TTC549 (cell line): ENCODE measurements at regions not wholly inside any gene's neighbourhood (a gene's known extent, or its start where the extent isn't known, plus 50 kb on each side); places are given as distances from the start of the nearest gene placed in this dataset.

Experiments used
- FAIRE-seq: peaks from 2 replicates; lab custom pipeline; 2012; peaks lifted over from hg19 to GRCh38; lab: Jason Lieb, UNC

GRCh38 chr11:69974528-69974927 is 103.6 kb upstream of the ANO1 start:
- no peak for FAIRE-seq

GRCh38 chr11:69975822-69976221 is 102.3 kb upstream of the ANO1 start:
- FAIRE-seq = no peak

GRCh38 chr11:69976794-69977193 is 101.3 kb upstream of the ANO1 start:
- FAIRE-seq = no peak

- no peak for FAIRE-seq
Measured at GRCh38 chr11:69977951-69978350, 100.2 kb upstream of the ANO1 start.

- no peak for FAIRE-seq
Measured at GRCh38 chr11:69978841-69979614, 99.1 kb upstream of the ANO1 start.

- no peak for FAIRE-seq
Measured at GRCh38 chr11:69979632-69980031, 98.5 kb upstream of the ANO1 start.

- FAIRE-seq = no peak
Measured at GRCh38 chr11:69981119-69981784, 96.9 kb upstream of the ANO1 start.

- FAIRE-seq = no peak
Measured at GRCh38 chr11:69982690-69983570, 95.2 kb upstream of the ANO1 start.

- no peak for FAIRE-seq
Measured at GRCh38 chr11:69983571-69983877, 94.6 kb upstream of the ANO1 start.

GRCh38 chr11:69983897-69984438 is 94.1 kb upstream of the ANO1 start:
- no peak for FAIRE-seq

GRCh38 chr11:69984457-69985261 is 93.5 kb upstream of the ANO1 start:
- no peak for FAIRE-seq

- FAIRE-seq = no peak
Measured at GRCh38 chr11:69985331-69985640, 92.8 kb upstream of the ANO1 start.

- no peak for FAIRE-seq
Measured at GRCh38 chr11:69985641-69986439, 92.3 kb upstream of the ANO1 start.

GRCh38 chr11:69986440-69986787 is 91.7 kb upstream of the ANO1 start:
- no peak for FAIRE-seq

- no peak for FAIRE-seq
Measured at GRCh38 chr11:69986830-69987229, 91.3 kb upstream of the ANO1 start.

GRCh38 chr11:69992026-69992425 is 86.1 kb upstream of the ANO1 start:
- FAIRE-seq = no peak

- FAIRE-seq = no peak
Measured at GRCh38 chr11:69992943-69993694, 85.0 kb upstream of the ANO1 start.

- FAIRE-seq = no peak
Measured at GRCh38 chr11:69994810-69995209, 83.3 kb upstream of the ANO1 start.

- no peak for FAIRE-seq
Measured at GRCh38 chr11:69995697-69996096, 82.4 kb upstream of the ANO1 start.

GRCh38 chr11:69996451-69996850 is 81.7 kb upstream of the ANO1 start:
- FAIRE-seq = no peak

- no peak for FAIRE-seq
Measured at GRCh38 chr11:69997352-69997751, 80.8 kb upstream of the ANO1 start.
